ENCODE measurements at regions not wholly inside any gene's neighbourhood (a gene's known extent, or its start where the extent isn't known, plus 50 kb on each side); places are given as distances from the start of the nearest gene placed in this dataset.

- no peak for TF ChIP-seq REST (IDR thresholded peaks at IDR 0.05; ENCODE audit: low read depth)
- no peak for TF ChIP-seq EP300 (IDR thresholded peaks at IDR 0.05; ENCODE audit: borderline replicate concordance)
- no peak for TF ChIP-seq CEBPB (IDR thresholded peaks at IDR 0.05)
- no peak for TF ChIP-seq YY1 (IDR thresholded peaks at IDR 0.05; ENCODE audit: low read depth)
- no peak for TF ChIP-seq CREB1 (IDR thresholded peaks at IDR 0.05; ENCODE audit: low read depth)
- TF ChIP-seq USF1 (IDR thresholded peaks at IDR 0.05), result no peak
- no peak for TF ChIP-seq FOXM1 (IDR thresholded peaks at IDR 0.05; ENCODE audit: borderline replicate concordance, low read depth)
- no peak for TF ChIP-seq TAF1 (IDR thresholded peaks at IDR 0.05; ENCODE audit: low read depth)
- no peak for TF ChIP-seq RAD21 (IDR thresholded peaks at IDR 0.05; ENCODE audit: low read depth)
- no peak for TF ChIP-seq TCF12 (IDR thresholded peaks at IDR 0.05; ENCODE audit: low read depth)
- no peak for TF ChIP-seq TEAD4 (IDR thresholded peaks at IDR 0.05)
- TF ChIP-seq ZBTB7A (IDR thresholded peaks at IDR 0.05; ENCODE audit: low read depth), result no peak
- no peak for TF ChIP-seq NFIC (IDR thresholded peaks at IDR 0.05)
- no peak for TF ChIP-seq EGR1 (IDR thresholded peaks at IDR 0.05)
These were observed 176.5 kb downstream of the SEC14L1 start for GRCh38 chr17:77317091-77317750.

Data from Ishikawa (cell line).